PC-9 (cell line): ENCODE measurements at regions not wholly inside any gene's neighbourhood (a gene's known extent, or its start where the extent isn't known, plus 50 kb on each side); places are given as distances from the start of the nearest gene placed in this dataset.

Experiments
- BruUV-seq: library from RNA; stranded (reverse); fragments of 400-500 nt; replicated peaks from 2 replicates; lab custom pipeline; 2021; lab: Mats Ljungman, UMichigan
- CTCF ChIA-PET: fragments of 300-600 bp; sonication (Branson Sonifier 250); formaldehyde crosslinking; loops from one replicate; lab custom pipeline; 2022; ENCODE audit warnings: antibody characterized with exemption; lab: Charles Lee
- POLR2A ChIA-PET: fragments of 300-600 bp; sonication (Branson Sonifier 250); formaldehyde crosslinking; loops from one replicate; lab custom pipeline; 2022; ENCODE audit warnings: antibody characterized with exemption; ENCODE audit not compliant: unreplicated experiment; lab: Charles Lee
- DNase-seq, 2 experiments: peaks; one replicate each; pipeline versions ENCODE4 v3.0.0 to v3.0.0-alpha.2; 2015 to 2022; ENCODE audit warnings: mixed read lengths in 1 of 2
- H2AFZ ChIP-seq: fragments of 200-600 bp; sonication (generic); 2 replicates; pipeline ENCODE4 v1.8.1; 2017; ENCODE audit warnings: antibody characterized with exemption
- H3F3A ChIP-seq: fragments of 200-600 bp; sonication (generic); 2 replicates; pipeline ENCODE4 v1.8.1; 2017; ENCODE audit warnings: antibody characterized with exemption, mild to moderate bottlenecking, low read depth; ENCODE audit not compliant: insufficient read depth
- H3K27ac ChIP-seq: fragments of 200-600 bp; sonication (generic); 2 replicates; pipeline ENCODE4 v1.6.1; 2016; ENCODE audit warnings: mixed run types
- H3K27me3 ChIP-seq: fragments of 200-600 bp; sonication (generic); 2 replicates; pipeline ENCODE4 v1.6.1; 2016; ENCODE audit warnings: low read depth, mixed run types; ENCODE audit not compliant: insufficient read depth
- H3K36me3 ChIP-seq: fragments of 200-600 bp; sonication (generic); 2 replicates; pipeline ENCODE4 v1.6.1; 2016; ENCODE audit warnings: low read depth, mixed run types
- H3K4me1 ChIP-seq: fragments of 200-600 bp; sonication (generic); replicated peaks from 2 replicates; pipeline ENCODE4 v1.6.1; 2016; ENCODE audit warnings: mixed run types; ENCODE audit not compliant: insufficient read depth
- H3K4me2 ChIP-seq: fragments of 200-600 bp; sonication (generic); 2 replicates; pipeline ENCODE4 v1.6.1; 2017; ENCODE audit warnings: mixed run types
- H3K4me3 ChIP-seq: fragments of 200-600 bp; sonication (generic); 2 replicates; pipeline ENCODE4 v1.6.1; 2016; ENCODE audit warnings: mixed run types
- H3K79me2 ChIP-seq: fragments of 200-600 bp; sonication (generic); 2 replicates; pipeline ENCODE4 v1.6.1; 2017; ENCODE audit warnings: low read depth, mixed run types
- H3K9me2 ChIP-seq: fragments of 200-600 bp; sonication (generic); 2 replicates; pipeline ENCODE4 v1.8.1; 2017; ENCODE audit warnings: mild to moderate bottlenecking; ENCODE audit not compliant: insufficient read depth
- H3K9me3 ChIP-seq: fragments of 200-600 bp; sonication (generic); 2 replicates; pipeline ENCODE4 v1.8.1; 2016; ENCODE audit warnings: low read depth; ENCODE audit not compliant: insufficient read depth
- H4K20me1 ChIP-seq: fragments of 200-600 bp; sonication (generic); 2 replicates; pipeline ENCODE4 v1.8.1; 2017; ENCODE audit not compliant: insufficient read depth
- CTCF ChIP-seq: fragments of 200-600 bp; sonication (generic); conservative IDR thresholded peaks from 2 replicates; pipeline ENCODE4 v1.6.1; 2017; ENCODE audit warnings: mixed run types, antibody characterized with exemption, mild to moderate bottlenecking, moderate library complexity
- EZH2 ChIP-seq: fragments of 200-600 bp; sonication (generic); IDR thresholded peaks from 2 replicates; pipeline ENCODE4 v1.8.0; 2017; ENCODE audit warnings: antibody characterized with exemption, low read depth
- intact Hi-C: fragments of 100-400 bp; cut with micrococcal nuclease; formaldehyde crosslinking; loops from one replicate; pipeline ENCODE4 v1.10.0; 2022; ENCODE audit not compliant: unreplicated experiment

GRCh38 chr5:28725001-28725400 lies 1686.6 kb upstream of the CDH9 start:
- ChIA-PET POLR2A (no interaction called here), CTCF (no interaction called here)
- Histone ChIP-seq H3K4me3 (no peak overlapping the region), H3K27me3 (no peaks in the 10 kb centered on the region), H3F3A (no peaks in the 10 kb centered on the region), H2AFZ (no peak overlapping the region), H3K9me3 (no peaks in the 10 kb centered on the region), H4K20me1 (no peaks in the 10 kb centered on the region), H3K4me1 (no peaks in the 10 kb centered on the region), H3K79me2 (no peaks in the 10 kb centered on the region), H3K27ac (no peak overlapping the region), H3K9me2 (no peaks in the 10 kb centered on the region), H3K4me2 (no peak overlapping the region), H3K36me3 (no peaks in the 10 kb centered on the region)
- intact Hi-C loops, result no loop called here
- DNase-seq, result no peak
- TF ChIP-seq EZH2 (no peak), CTCF (no peak)
- BruUV-seq, result no TSS peak

DNA sequence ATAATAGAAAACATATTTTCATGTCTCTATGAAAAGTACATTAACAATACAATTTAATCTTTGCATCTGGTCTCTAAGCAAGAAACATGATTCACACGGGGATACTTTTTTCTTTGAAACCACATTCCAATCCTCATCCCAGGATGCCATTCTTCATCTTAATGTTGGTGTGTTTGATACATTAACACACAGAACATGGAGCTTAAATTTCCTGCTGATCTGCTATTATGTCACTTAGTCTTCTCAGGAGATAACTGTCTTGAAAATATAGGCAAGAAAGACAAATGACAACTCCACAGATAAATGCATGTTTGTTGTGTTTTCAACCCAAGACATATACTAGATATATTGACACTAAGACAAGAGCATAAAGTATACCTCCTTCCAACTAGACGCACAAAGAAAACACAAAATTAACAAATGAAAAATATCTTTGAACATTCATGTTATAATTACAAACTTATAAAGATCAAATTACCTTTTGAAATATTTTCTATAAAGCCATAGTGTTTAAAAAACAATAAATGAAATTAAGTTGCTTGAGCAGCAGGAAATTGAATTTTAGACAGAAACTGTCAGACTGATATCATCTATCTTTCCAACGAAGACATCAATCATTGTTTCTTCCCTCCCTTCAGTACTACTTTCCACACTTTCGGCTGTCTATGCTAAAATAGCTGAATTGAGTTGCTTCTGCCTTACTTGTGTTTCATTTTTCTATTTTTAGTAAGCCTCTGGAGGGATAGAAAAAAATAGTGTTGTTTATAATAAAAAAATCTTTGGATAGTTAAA lies 1676.7 kb upstream of the CDH9 start:
- POLR2A ChIA-PET, result no interaction called here
- no peak for DNase-seq
- BruUV-seq, result no TSS peak

DNA sequence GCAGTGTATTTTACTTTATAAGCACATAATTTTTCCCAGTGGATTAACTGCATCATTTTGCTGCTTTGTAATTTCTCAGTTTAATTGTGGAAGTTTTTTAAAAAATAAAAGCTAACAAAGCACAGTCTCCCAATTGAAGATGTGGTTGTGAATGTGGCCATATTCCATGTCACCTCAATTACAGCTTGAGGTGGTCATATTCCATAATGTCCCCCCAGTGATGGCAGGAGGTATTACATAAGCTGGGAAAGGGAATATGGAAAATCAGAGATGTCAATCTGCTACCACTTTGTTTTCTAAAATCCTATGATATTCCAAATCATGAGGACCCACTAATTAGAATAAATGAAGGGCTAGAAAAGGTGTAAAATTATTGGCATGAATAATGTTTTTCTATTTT lies 1672.0 kb upstream of the CDH9 start:
- POLR2A ChIA-PET, result interaction anchor here (0.5 kb wide), 1 partner anchor 125 kb away, joined by 8 read pairs; no protein-coding TSS in a partner anchor
- Histone ChIP-seq H2AFZ (no peak overlapping the region), H3K27ac (no peak overlapping the region), H3K27me3 (no peaks in the 10 kb centered on the region), H3K4me2 (no peak overlapping the region), H3K4me1 (no peaks in the 10 kb centered on the region), H3K4me3 (no peak overlapping the region), H3K9me2 (no peaks in the 10 kb centered on the region), H3K9me3 (no peaks in the 10 kb centered on the region), H3F3A (no peaks in the 10 kb centered on the region), H3K79me2 (no peaks in the 10 kb centered on the region), H4K20me1 (no peaks in the 10 kb centered on the region), H3K36me3 (no peaks in the 10 kb centered on the region)
- peak; percentile 41; the same call in 1 of the 2 replicates for TF ChIP-seq CTCF
- no peak for TF ChIP-seq EZH2
- CTCF ChIA-PET, result no interaction called here
- no TSS peak for BruUV-seq
- no peak for DNase-seq
- intact Hi-C loops, result no loop called here

More for the DNA sequence above, 1676.7 kb upstream of the CDH9 start:
- Histone ChIP-seq H3K4me3 (no peak overlapping the region), H3K4me1 (no peaks in the 10 kb centered on the region), H2AFZ (no peak overlapping the region), H3K27me3 (no peaks in the 10 kb centered on the region), H3F3A (no peaks in the 10 kb centered on the region), H3K9me3 (no peaks in the 10 kb centered on the region), H3K79me2 (no peaks in the 10 kb centered on the region), H3K27ac (no peak overlapping the region), H4K20me1 (no peaks in the 10 kb centered on the region), H3K4me2 (no peak overlapping the region), H3K36me3 (no peaks in the 10 kb centered on the region), H3K9me2 (no peaks in the 10 kb centered on the region)
- TF ChIP-seq CTCF (no peak), EZH2 (no peak)
- CTCF ChIA-PET, result no interaction called here
- intact Hi-C loops, result no loop called here
